Kasumi-1 (cell line): ENCODE measurements at regions not wholly inside any gene's neighbourhood (a gene's known extent, or its start where the extent isn't known, plus 50 kb on each side); places are given as distances from the start of the nearest gene placed in this dataset.
A peak's percentile ranks its signal among the peaks of the same experiment; 100 is the strongest.
"Not testable (repeated sequence)": the region's sequence is repeated elsewhere in the genome, so short reads cannot be mapped to it uniquely, and the experiment has no call there.

ENCODE experiments used
- DNase-seq, 2 experiments: peaks; one replicate each; lab custom pipeline; 2025; lab: John Stamatoyannopoulos, UW

DNA sequence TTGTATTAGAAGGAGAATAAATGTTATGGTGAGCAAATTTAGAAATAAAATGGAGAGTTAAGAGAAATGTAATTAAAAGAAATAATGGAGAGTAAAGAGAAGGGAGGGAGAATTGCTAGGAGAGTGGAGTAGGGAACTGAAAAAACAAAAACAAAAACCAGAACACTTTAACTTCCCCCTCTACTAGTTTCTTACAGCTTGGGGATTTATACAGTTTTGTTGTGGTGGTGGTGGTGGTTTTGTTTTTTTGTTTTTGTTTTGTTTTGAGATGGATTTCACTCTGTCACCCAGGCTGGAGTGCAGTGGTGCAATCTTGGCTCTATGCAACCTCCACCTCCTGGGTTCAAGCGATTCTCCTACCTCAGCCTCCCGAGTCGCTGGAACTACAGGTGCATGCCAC lies 322.4 kb downstream of the TMEM167A start:
- DNase-seq, result no peak

DNA sequence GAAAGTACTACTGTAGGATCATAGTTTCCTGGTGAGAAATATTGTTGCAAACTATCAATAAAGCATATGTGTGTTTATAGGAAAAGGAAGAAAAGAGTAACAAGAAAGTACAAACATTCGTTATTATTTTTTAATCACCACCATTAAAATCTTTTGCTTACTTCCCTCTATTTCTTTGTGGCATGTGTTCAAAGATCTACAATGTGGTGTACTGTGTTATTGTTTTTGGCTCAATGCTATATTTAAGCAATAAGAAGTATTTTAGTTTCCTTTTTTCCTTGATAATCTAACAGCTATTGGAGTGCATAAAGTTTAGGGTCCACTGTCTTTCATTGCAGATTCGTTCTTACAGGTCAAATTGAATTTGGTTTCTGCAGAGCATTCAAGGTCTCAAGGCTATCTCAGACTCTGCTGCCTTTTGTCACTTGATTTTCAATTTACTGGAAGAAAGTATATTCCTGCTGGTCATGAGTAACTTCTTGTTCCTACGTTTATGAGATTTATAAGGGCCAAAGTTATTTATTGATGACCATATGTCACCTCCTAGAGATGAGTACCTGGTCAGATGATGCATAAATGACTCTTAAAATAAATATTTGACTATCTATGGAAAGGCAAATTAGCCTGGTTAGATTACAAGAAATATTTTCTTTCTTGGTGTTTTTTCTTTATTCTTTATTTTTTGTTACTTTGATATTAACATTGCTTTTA lies 323.0 kb downstream of the TMEM167A start:
- no peak for DNase-seq

DNA sequence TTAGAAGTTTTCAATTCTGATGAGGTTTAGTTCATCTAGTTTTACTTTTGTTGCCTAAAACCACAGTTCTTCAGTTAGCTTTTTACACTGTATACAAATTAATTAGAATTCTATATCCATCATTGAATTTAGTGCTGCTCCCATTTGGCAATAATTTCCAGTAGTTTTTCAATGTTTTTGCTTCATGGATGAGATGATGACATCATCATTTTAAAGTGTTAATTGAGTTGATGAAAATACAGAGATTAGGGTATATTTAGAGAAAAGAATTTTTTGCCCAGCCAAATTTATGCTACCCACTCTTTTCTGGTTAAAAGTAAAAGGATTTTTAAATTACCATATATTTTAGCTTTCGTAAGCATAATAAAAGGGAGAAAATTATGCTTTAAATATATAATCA lies 323.8 kb downstream of the TMEM167A start:
- no peak for DNase-seq

DNA sequence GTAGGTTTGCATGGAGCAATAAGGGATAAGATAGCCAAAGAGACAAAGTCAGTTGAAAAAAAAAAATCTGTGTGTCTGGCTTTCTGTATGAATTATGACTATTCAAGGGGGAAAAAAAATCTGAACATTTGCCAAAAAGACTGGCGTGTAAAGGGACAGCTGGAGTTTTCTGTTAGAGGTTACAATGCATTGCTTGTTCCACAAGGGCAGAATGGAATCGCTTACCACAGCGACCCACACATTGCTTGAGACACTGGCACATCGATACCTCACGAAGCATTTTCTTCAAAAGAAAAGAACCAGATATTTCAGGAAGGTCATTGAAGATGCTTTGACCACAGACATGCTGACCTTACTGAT lies 327.8 kb downstream of the TMEM167A start:
- no peak for DNase-seq

DNA sequence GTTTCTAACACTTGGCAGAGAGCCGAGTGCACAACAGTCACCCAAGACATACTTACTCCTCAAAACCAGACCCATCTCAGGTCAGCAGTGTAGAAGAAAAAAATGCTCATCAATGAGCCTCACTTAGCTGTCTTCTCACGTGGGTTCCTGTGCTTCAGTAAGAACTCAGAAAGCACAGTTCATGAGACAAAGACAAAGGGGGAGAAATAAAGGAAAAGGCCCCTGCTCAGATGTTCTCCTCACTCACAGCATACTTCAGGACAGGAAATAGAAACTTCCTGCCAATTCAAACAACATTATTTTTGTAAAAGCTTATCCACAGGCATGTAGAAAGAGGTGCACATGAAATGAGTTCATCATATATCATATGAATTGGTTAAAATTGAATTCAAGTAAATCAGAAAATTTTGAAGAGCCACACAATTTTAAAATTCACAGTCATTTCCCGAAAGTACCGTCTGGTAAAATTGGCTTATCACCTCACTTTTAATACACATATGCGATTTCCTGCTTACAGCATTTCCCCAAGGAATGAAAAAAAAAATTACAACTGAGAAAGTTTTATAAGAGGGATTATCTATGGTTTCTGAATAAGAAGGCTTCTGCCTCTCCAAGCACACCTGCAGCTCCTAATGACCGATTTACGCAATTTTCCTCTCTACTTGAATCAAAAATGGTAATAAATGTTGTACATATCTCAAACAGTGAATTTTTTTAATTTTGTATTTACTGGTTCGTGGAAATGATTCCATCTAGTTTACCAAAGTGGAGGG lies 328.3 kb downstream of the TMEM167A start:
- DNase-seq, result peak; percentile 33 to 36

DNA sequence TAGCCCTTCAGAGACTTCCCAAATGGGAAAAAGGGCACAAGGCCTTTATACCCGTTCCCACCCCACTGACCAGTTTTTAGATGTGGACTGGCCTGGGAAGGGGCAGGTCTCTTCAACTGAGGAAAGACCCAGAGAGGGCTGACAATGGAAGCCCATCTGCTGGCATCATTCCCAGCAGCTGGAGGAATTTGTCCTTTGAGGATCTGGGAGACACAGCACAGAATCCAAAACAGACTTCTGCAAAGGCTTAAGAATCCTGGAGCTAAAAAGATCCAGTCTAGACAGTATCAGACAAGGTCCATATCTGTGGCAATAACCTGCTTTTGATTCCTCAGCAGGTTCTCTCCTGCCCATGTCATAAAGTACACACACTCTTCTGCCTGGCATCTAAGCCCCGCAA lies 329.2 kb downstream of the TMEM167A start:
- DNase-seq, result no peak

DNA sequence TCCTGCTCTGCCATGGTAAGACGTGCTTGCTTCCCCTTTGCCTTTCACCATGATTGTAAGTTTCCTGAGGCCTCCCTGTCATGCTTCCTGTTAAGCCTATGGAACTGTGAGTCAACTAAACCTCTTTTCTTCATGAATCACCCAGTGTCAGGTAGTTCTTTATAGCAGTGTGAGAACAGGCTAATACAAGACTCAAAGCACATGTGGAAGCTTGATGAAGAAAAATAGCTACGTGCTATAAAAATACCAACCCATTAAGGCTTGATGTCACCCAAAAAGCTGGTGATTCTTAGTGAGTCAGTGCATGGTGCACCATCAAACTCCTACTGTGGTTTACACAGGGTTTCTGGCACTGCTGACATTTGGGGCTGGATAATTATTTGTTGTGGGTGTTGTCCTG lies 332.2 kb downstream of the TMEM167A start:
- no peak for DNase-seq

DNA sequence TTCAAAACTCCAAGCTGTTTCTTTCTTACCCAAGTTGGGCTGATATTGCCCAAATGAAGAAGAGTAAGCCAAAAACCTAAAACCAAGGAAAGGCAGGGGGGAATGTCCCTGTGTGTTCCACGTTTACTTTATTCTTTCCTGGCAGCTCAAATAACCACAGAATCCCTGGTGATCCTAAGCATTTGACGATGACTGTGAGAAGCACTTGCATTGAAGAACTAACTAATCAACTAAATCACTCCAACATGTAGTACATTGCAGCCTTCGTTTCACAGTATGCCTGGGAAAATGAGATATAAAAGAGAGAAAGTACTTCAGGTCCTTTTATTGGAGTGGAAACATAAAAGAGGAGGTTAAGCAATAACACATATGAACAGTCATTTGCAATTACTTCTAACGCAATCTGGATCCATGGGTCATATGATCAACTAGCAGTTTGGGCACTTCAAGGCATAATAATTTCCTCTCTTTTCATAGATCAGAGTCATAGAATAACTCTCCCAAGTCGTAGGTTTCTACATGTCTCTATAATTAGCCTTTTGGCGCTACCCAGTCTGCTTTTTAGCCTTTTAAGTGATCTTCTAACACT lies 338.4 kb downstream of the TMEM167A start:
- no peak for DNase-seq

DNA sequence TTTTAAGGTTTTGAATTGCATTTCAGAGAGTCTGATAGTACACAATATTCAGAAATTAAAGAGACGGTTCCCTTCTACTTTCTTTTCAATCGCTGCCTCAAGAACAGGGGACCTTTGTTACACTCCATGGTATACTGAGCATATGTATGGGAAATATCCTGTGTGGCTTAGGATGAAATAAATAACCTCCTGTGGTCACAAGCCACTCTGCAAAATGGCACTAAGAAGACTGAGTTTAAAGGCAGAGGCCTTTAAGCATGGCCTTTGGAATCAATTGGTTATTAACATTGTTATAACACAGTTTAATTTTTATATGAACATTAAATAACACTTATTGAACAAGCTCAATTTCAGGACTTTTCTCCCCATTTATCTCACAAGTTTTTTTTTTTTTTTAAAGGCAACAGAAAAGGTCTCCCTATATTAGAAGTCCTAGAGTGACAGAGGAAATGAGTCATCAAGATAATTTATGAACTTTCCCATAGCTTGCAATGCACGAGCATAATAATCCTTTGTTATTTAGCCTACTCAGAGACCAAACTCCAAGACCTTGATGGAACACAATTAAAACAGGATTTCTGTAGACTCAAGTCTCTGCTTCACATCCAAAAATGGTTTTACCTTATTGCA lies 341.9 kb downstream of the TMEM167A start:
- DNase-seq, result peak; percentile 32 to 36

DNA sequence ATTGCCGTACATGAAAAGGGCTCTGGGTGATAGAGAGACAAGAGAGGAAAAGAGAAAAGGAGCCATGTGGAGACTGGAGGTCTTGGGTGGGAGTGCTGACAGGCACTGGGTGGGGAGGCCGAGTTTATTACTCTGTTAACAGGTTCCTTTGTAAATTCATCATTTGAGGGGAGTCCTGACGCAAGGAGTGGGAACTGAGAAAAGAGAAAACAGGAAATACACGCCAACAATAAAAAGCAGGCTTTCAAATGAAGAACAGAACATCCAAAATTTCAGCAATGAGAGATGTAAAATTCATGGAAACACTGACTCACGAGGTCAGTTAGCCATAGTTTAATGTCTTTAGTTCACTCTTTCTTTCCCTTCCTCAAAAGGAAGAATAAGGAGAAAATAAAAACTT lies 342.8 kb downstream of the TMEM167A start:
- no peak for DNase-seq

DNA sequence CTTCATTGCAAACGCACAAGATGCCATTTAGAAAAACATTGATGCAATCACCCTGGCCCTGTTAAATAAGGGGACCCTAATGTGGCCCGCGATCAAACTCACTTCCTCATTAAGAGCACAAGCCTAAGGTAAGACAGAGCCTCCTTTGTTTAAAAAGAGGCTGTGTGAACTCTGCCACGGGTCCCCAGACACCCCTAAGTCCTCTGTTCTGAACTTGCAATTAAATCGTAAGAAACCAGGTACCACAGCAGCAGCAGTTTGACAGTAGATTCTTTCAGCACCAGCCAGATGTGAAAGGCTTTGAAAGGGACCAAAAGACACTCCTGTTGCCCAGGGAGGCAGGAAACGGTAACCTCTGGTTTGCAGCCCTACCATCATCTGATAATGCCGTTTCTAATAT lies 346.3 kb downstream of the TMEM167A start:
- no peak for DNase-seq

DNA sequence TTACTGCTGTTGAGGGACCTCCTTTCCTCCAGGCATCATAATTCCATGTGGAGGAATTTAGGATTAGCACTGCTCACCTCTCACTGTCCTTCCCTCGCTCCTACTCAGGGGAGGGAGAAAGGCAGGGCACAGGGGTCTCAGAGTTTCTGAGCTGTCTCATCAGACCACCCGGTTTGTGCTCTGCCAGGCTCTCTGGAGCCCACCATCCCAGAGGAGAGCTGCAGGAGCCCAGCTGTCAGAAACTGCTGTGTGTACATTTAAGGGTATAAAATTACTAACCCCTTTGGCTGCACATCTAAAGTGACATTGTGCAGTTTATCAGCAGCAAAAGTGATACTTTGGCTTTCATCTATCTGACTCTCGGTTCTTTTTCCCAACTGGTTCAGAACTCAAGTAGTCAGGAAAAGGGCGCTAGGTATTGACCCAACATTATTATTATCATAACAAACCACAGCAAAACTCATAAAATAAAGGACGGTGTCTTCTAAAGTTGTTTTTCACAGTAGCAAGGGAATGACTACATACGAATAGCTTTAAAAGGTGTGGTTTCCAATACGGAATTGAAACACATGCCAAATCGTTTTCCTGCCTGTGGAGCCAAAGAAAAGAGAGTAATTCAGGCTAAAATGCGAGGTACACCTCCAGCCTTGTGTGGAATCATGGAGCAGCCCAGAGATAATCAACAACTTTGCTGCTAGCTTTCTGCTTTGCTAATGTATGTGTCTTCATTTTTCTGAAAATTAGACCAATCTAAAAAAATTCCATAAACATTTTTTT lies 348.1 kb downstream of the TMEM167A start:
- DNase-seq, result no peak

DNA sequence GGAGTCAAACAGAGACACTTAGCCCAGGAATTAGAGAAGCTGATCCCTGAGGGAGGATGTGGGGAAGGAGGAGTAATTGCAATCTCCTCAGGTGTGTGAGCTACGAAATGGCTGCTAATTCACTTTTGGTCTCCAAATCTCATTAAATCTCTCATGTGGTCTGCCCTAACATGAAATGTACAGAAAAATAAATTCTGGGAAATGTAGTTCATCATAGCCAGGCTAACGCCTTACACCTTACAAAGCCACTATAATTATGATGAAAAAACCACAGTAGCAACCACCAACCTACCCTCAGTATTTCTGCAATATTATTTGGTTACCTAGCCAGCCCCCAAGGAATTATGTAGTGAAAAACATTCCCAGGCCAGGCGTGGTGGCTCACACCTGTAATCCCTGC lies 354.0 kb downstream of the TMEM167A start:
- DNase-seq, result no peak

DNA sequence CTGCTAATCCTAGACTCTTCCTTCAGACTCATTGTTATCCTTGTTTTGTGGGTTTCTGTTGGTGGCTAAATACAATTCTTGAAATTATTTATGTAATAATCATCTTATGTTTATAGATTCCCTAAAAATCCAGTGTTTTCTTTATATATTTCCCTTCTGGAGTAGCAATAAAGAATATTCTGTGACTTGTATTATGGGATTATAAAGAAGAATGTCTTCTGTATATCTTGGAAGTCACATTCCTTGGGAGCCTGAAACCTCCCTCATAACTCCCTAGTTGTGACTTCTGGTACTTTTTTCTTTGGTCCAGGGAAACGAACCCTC lies 356.1 kb downstream of the TMEM167A start:
- no peak for DNase-seq

DNA sequence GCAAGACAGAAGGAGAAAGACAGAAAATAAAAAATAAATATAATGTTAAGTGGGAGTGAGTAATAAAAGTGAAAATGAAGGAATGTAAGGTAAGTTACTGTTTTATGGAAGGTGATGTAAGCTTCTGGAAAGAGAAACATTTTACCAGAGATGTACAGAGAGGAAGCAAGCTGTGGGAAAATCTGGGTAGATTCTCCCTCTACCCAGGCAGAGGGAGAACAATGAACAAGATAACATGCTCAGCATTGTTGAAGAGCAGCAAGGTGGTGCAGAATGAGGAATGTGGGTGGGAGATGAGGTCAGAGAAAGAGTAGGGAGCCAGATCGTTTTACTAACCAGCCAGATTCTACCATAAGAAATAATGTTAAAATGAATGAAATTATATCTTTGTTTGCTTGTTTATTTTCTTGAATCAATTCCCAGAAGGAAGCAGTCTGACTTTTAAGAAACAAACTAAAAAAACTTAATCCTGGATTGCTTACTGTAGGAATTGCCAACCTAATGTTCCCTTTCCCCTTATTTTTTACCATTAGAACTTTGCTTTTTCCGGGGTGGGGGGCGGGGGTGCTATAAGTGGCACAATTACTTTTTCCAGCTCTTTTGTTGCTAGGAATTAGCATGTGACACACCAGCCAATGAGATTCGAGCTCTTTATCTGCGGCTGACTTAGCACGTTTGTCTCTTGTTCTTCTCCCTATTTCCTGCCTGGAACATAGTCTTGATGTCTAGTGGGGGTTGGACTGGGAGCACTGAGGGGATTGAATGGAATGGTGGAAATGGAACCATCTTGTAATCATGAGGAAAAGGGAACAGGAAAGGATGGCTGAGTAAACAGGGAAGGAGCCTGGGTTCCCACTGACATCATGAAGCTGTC lies 356.7 kb downstream of the TMEM167A start:
- no peak for DNase-seq

DNA sequence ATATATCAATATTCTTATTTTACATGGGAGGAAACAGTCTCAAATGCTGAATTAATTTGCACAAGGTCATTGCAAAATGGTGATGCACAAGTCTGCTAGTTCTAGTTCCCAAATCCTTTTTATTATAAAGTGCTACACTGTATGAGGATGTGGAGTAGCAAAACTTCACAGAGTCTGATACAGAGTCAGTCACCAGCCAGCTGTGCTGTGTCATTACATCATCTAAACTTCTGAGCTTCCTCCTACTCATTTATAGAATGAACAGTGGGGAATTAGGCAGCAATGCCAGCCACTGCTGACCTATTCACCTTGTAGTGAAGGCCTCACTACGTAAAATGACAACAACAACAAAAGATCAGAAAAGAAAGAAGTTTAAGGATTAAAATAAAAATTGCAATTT lies 357.8 kb downstream of the TMEM167A start:
- peak; percentile 22 to 41 for DNase-seq

DNA sequence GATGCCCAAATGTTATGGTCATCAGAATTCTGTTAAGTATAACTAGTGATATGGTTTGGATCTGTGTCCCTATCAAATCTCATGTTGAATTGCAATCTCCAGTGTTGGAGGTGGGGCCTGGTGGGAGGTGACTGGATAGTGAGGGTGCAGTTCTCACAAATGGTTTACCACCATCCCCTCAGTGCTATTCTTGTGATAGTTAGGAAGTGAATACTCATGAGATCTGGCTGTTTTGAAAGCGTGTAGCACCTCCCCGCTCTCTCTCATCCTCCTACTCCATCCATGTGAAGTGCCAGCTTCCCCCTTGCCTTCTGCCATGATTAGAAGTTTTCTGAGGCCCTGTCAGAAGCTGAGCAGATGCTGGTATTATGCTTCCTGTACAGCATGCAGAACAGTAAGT lies 359.5 kb downstream of the TMEM167A start:
- no peak for DNase-seq

DNA sequence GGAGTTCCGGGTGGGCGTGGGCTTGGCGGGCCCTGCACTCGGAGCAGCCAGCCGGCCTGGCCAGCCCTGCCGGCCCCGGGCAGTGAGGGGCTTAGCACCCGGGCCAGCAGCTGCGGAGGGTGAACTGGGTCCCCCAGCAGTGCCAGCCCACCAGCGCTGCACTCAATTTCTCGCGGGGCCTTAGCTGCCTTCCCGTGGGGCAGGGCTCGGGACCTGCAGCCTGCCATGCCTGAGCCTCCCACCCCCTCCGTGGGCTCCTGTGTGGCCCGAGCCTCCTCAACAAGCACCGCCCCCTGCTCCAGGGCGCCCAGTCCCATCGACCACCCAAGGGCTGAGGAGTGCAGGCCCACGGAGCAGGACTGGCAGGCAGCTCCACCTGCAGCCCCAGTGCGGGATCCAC lies 362.5 kb downstream of the TMEM167A start:
- not testable (repeated sequence) for DNase-seq

DNA sequence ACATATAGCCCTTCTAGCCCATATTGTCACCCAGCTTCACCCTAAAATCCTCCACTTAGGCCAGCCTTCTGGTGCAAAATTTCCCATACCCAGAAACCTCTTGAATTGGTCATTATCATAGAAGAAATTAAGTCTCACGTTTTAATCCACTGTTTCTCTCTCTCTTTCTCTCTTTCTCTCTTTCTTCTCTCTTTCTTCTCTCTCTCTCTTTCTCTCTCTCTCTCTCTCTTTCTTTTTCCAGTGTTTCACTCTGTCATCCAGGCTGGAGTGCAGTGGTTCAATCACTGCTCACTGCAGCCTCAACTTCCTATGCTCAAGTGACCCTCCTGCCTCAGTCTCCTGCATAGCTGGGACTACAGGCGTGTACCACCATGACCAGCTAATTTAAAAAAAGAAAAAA lies 363.4 kb downstream of the TMEM167A start:
- no peak for DNase-seq

DNA sequence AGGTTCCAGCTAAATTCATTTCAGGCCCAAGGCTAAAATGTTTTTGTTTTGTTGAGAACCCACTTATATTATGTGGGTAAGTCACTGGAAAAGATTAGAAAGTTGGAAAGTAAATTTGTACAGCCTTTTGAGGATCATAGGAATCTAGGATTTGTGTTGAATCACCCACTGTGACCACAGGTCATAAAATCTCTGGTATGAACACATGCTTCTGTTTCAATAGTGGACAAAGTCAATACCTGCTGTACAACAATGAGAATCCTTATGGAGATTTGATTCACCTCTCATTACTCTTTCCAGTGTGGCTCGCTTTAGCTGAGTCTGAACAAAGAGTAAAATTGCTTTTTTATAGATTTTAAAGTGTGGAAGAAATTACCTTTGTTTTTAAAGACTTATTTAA lies 369.5 kb downstream of the TMEM167A start:
- no peak for DNase-seq

DNA sequence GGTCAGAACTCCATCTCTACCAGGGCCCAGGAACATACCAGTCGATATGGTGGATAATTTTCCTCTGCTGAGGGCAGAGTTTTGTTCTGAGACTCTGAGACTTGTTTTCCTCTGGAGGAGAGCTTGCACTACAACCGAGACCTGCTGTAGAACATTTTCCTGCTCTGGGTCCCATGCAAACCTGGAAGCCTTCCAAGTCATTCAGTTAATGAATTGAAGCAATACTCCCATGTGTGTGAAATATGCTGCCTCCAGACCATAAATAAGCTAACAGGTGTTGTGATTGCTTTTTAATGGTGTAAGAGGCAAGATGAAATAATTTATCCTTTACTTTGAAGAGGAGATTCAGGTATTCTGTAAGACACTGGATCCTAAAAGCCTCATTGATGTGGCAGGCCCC lies 372.8 kb downstream of the TMEM167A start:
- no peak for DNase-seq
